HTR-8/SVneo (cell line): ENCODE measurements at regions not wholly inside any gene's neighbourhood (a gene's known extent, or its start where the extent isn't known, plus 50 kb on each side); places are given as distances from the start of the nearest gene placed in this dataset.
"Not testable (repeated sequence)": the region's sequence is repeated elsewhere in the genome, so short reads cannot be mapped to it uniquely, and the experiment has no call there.

Experiments
- DNase-seq: peaks from one replicate; pipeline ENCODE4 v3.0.0; 2011; ENCODE audit warnings: low spot score, mixed read lengths; ENCODE audit not compliant: insufficient read length
- FAIRE-seq: peaks from 2 replicates; lab custom pipeline; 2011; peaks lifted over from hg19 to GRCh38; lab: Jason Lieb, UNC

DNA sequence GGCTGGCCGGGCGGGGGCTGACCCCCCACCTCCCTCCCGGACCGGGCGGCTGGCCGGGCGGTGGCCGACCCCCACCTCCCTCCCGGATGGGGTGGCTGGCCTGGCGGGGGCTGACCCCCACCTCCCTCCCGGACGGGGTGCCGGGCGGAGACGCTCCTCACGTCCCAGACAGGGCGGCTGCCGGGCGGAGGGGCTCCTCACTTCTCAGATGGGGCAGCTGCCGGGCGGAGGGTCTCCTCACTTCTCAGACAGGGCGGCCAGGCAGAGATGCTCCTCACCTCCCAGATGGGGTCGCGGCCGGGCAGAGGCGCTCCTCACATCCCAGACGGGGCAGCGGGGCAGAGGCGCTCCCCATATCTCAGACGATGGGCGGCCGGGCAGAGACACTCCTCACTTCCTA lies 965.8 kb upstream of the DEFB115 start:
- FAIRE-seq, DNase-seq: not testable (repeated sequence)

DNA sequence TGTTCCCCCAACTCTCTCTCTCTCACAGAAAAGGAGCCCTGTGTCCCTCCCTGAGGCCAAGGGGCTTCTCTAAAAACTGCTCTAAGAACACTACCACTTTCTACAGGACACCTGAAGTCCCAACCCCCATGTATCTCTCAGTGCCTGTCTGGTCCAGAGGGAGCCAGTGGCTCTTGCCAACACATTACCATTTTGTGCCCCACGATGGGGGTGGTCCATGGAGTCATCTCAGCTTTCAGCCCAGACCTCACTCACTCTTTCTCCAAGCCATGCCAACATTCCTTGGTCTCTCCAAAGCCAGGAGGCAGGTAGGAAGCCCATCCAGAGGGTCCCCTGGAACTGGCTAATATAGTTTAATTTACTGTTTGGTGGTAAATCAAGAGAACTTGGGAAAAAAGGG lies 962.1 kb upstream of the DEFB115 start:
- FAIRE-seq, DNase-seq: not testable (repeated sequence)

DNA sequence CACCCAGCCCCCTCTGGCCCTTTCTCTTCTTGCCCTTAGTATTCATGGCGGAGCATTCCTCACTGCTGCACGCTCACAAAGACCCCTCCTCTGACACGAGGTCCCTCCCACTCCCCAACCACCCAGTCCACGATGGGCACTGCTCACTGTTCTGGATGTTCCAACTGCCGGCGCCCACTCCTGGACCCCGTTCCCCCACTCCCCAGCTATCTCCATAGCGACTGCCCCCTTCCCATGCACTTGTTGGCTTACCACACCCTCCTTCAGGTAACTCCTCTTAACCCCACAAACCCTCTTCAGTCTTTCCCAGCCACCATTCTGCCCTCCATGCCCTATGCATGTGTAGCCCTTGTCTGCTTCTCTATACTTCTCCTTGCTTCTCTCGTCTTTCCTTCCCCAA lies 961.5 kb upstream of the DEFB115 start:
- not testable (repeated sequence) for DNase-seq, FAIRE-seq

DNA sequence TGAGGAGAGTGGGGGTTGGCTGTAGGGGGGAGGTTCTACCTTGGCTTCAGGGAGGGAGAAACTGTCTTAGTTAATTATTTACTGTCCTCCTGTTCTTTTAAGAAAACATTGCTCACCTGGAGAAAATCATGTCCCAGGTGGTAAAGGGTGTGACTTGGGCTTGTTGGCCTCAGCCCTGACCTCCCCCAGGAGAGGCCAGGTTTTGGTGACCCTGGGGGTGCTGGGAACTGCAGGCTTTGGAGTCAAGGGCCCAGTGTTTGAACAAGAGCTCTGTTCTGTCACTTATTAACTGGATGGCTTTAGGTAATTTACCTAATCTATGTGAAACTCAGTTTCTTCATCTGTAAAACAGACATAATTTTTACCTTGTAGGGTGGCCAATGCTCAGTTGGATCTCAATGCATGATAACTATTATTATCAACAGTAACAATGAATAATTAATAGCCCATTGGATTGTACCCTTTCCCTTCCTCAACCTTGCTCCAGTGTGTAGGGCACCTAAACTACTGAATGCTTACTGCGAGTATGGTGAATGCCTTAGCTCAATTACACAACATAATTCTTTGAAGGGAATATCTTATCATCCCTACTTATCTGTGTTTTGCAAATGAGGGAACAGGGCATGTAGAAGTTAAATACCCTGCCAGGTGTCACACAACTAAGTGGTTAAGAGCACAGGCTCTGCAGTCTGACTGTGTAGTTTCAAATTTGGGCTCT lies 959.4 kb upstream of the DEFB115 start:
- not testable (repeated sequence) for FAIRE-seq, DNase-seq

DNA sequence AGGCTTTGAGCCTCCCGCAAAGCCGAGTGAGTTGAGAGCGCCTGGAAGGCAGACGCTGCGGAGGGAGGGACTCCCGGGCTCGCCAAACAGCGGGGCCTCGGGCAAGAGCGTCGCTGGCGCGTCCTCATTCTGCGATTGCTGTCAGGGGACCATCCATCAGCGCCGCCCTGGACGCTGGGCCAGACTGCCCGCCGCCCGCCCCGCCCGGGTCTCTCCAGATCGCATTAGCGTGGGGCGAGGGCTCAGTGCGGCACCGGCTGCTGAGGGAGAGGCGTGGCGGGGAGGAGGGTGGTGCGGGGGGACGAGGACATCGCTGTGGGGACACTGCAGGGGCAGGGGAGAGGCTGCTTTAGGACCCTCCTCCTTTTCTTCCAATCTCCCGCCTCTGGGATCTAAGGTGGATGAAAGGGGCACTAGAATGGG lies 957.2 kb upstream of the DEFB115 start:
- FAIRE-seq, DNase-seq: not testable (repeated sequence)

DNA sequence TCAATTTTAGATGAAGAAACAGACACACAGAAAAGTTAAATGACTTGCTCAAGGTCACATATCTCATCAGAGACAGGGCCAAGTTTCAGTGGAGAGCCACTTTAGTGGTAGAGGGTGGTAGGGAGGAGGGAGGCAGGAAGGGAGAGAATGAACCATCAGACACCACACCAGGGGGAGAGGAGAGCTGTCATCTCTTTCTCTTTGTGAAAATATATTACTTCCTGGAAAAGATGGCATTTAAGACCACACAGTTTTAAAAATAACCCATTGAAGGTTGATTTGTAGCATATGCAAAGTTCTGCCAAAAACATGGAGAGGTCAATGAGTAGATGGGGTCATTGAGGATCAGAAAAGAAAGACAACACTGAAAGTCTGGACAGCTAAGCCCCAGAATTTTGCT lies 954.7 kb upstream of the DEFB115 start:
- DNase-seq, FAIRE-seq: not testable (repeated sequence)

DNA sequence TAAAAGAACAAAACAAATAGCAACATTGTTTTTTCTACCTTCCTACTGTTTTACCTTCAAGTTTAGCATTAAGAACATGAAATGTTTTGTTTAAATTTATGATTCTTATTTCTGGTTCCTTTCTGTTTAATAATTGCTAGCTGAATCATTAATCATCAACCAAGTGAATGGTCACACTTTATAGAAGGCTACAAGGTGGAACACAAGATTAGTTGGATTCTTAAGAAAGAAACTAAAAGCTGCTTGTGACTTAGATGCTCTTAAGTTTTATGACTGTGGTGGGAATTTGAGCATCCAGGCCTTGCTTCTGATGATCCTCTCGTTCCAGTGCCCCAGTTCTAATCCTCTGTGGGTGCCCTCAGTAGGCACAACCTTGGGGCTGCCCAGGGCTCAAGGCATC lies 947.5 kb upstream of the DEFB115 start:
- FAIRE-seq, DNase-seq: not testable (repeated sequence)

DNA sequence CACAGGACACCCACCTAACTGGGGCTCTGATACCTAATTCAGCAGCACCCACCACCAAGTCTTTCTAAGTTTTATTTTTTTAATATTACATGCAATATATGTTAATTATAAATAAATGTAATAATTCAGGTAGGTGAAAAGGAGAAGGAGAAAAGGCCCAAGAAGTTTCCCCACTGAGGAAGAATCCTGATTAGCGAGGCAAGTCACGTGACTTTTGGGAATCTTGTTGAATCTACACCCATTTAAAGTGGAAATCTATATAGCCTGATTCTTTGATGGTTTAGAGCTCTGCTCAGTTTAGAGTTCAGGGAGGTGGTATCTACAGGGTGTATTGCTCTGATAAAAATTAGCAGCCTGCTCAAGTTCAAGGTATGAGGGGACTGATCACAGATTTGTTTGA lies 947.1 kb upstream of the DEFB115 start:
- FAIRE-seq, DNase-seq: not testable (repeated sequence)

DNA sequence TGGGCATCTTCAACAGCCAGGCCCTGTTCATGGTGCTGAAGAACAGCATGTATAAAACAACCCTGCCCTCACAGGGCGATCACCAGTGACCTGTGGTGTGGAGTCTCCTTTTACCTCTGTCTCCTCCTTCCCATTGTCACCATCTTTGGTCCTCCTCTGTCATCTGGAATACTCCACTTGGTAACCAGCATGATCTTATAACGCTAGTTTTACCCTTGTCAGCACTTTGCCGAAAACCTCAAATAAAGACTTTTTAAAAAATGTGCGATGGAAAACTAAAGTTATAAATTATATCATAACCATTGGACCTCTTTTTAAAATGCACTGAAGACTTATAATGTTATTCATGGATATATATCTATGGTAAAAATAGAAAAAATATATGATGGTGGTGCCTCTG lies 945.2 kb upstream of the DEFB115 start:
- DNase-seq, FAIRE-seq: not testable (repeated sequence)

DNA sequence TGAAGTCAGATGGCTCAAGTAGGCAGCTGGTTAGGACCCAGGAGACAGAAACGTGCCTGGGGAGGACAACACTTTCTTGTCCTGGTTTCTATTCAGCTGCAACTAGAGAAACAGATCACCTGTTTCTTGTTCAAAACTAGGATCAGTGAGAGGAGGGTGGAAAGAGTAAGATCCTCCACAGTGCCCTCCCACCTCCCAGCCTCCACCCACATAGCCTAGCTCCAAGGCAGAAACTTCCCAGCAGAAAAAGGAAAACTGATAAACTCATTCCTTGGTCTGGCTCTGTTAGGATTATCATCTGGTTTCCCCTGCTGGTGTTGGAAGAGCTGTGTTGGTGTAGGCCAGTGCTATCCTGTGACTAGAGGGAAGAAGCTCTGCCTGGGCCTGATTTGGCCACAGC lies 943.8 kb upstream of the DEFB115 start:
- FAIRE-seq, DNase-seq: not testable (repeated sequence)

DNA sequence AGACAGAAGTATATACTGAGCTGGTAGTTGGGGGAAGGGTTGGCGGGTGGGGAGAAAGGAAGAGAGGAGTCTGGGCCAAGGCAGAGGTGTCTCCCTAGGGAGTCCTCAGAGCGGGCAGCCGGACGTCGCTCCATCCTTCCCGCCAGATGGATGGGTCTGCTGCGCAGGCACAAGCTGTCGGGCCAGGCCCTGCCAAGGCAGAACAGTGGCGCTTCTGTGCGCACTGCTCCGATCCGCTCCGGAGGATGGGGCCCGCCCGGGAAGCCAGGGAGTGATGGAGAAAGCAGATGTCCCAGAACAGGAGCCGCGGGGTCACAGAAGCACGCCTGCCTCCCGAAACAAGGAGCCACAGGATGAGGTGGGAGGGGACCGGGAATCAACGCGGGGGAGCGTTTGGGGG lies 941.4 kb upstream of the DEFB115 start:
- not testable (repeated sequence) for DNase-seq, FAIRE-seq

DNA sequence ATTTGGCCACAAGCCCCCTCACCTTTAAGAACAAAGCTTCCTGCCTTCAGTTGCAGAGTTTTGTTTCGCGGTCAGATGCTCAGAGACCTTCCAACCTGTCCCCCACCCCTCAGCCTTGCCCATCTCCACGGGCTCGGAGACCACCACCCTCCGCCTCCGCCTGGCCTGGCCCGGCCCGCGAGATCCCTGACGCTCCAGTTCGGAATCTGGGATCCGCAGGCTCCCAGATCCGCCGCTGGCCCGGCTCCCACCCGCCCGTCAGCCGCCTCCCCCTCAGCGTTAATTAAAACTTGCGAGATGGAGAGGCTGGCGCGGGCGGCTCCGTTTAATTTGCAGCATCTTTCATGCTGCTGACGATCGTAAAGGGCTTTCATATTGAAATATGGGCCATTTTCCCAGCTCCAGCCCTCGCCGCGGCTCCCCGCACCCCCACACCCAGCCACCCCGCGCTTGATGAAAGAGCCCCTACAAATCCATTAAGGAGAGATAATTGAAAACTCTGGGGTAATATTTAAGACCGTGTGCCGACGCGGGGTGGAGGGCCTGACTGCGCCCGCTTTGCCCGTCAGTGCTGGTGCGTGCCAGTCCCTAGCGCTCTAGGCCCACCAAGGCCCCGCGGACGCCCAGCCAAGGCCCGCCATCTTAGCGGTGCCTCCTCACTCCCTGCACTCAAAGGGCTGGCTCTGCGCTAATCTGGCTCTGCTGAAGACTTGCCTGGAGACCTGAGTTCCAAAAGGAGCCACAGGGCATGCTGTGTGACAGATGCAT lies 940.7 kb upstream of the DEFB115 start:
- not testable (repeated sequence) for DNase-seq, FAIRE-seq

DNA sequence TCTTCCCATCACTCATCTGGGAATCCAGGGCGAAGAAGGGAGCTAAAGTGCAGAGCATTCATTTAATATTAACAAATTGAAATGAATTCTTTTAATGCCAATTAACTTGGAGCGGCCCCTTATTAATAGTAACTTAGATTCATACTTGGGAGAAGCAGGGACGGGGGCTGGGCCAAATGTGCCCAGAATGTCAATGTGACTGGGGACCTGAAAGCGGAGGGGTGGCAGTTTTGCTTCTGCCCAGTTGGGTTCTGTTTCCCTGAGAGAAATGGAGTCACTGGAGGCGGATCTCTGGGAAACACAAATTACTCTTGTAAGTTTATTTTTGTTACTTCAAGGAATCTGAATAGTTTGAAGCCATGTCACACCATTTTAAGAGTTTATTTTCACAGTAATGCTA lies 923.7 kb upstream of the DEFB115 start:
- not testable (repeated sequence) for FAIRE-seq, DNase-seq

DNA sequence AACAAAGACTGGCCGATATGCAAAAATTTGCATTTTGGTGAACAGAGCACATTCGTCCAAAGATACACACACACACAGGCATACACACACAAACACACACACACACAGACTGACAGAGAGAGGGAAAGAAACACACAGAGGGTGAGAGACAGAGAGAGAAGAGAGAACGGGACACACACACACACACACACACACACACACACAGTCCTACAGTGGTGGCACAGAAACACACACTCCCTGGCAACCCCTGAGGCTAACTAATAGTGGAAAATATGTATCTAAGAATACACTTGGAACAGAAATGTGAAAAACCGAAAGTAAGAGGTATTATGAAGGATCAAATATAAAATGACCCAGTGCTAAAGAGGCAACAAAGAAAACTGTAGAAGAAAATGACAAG lies 919.9 kb upstream of the DEFB115 start:
- not testable (repeated sequence) for DNase-seq

DNA sequence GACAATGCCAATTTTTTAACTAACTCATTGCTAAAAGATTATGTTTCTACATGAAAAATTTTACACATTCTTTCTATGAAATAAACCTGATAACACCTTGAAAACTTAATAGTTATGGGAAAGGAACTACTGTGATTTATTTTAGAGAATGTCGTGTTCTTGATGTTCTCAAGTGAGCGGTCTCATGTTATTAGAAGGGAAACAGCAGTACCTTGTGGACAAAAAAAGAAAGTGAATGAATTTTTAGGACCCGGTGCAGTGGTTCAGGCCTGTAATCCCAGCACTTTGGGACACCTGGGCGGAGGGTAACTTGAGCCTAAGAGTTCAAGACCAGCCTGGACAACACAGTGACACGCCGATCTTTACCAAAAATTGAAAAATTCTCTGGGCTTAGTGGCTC lies 908.5 kb upstream of the DEFB115 start:
- FAIRE-seq, DNase-seq: not testable (repeated sequence)

More for the DNA sequence above, 919.9 kb upstream of the DEFB115 start:
- FAIRE-seq, result not testable (repeated sequence)

DNA sequence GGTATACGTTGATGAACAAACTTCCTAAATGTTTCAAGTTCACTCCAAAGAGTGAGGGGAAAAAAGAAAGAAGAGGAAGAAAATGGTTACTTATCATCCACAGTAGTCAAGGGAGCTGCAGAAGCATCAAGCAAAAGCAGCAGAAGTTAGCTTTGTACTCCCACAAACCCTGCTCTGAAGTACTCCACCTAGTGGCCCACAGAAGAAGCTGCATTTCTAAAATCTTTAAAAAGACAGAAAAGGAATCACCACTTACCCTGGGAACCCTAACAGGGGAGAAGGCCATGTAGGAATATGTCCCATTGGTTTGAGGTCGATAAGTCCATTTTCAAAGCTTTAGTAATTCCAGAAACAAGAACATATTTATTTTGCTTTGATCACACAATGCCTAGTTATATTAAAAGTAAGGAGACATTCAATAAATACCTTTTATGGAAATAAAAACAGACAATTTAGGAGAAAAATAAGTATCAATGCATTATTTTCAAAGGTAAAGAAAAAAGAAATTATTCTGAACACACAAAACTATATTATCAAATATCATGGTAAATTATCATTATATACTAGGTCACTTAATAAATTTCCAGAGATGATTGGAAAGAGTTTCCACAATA lies 900.5 kb upstream of the DEFB115 start:
- not testable (repeated sequence) for FAIRE-seq, DNase-seq

DNA sequence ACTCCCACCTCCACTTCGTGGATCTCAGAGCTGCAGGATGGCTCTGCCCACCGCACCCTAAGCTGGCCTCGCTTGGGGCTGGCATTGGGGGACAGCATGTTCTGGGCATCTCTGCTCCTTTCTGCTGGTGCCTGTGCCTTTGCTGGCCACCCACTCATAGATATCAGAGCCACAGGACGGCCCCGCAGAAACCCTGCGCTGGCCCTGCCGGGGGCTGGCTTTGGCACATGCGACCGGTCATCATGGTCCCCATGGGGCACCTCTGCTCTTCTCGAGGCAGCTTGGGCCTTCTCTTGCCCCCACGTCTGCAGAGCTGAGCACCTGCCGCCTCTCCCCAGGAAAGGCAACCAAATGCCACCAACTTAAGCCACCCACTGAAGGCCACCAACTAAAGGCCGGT lies 895.7 kb upstream of the DEFB115 start:
- not testable (repeated sequence) for FAIRE-seq, DNase-seq

DNA sequence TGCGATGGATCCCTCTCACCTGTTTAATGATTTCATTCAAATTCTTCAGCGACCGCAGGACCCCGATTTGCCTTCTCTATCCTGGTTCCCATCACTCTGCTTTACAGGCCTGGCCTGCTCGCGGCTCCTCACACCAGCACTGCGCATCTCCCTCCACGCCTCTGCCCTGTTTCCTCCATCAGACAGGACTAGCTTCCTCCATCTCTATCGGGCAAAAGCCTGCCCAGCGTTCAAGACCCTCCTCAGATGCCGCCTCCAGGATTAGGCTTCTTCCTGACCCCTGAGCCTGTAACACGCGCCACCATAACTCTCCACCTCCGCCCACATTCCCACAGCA lies 881.1 kb upstream of the DEFB115 start:
- not testable (repeated sequence) for FAIRE-seq, DNase-seq

DNA sequence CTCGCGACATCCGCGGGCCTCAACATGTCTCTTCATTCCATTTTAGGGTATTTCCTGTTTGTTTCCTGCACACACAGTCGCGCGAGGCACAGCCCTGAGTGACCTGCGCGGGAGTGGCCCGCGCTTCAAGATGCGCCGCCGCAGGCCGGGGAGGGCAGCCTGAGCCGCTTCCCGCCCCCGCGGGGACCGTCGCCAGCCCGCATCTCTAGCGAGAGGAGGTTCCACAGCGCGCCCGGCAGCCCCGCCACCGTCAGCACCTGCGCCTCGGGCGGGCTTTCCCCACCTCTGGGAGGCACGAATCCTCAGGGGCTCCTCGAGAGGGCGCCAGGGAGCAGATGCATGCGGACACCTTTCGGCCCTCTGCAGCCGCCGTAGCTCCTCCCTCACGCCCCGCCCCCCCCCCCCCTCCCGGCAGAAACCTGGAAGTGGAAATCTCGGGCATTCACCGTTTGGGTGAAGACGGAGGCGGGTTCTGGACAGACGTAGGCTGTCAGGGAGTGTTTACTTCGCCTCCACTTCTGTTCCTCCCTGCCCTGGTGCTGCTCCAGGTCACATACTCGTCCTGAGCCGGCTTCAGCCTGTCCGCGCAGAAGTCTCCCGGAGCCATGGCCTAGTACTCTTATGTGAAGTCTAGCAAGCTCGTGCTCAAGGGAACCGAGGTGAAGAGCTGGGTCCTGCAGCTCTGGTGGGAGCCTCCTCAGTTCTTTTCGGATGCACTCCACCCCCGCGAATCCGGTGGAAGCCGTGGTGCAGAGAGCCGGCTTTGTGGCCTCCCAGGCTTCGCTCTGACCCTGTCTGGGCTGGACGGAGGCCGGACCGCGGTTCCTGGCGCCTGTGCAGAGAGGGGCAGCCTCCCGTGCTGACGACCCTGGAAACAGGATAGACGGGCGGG lies 880.5 kb upstream of the DEFB115 start:
- FAIRE-seq (no peak), DNase-seq (peak; percentile 73)

DNA sequence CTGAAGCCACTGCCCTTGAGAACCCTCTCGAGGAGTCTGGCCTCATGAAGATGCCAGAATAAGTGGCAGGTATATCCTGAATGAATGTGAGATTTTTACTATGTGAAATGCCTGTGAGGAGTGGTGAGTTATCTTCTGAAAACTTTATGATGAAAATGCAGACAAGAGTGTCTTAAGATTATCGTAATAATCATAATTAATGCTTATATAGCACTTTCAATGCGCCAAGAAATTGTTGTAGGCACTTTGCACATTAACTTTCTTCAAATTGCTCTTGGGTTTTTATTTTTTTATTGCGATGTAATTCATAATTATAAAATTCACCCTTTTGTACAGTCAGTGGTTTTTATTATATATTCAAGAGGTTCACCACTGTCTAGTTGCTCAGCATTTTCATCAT lies 879.1 kb upstream of the DEFB115 start:
- not testable (repeated sequence) for FAIRE-seq, DNase-seq
